H1 (cell line): ENCODE measurements at regions not wholly inside any gene's neighbourhood (a gene's known extent, or its start where the extent isn't known, plus 50 kb on each side); places are given as distances from the start of the nearest gene placed in this dataset.

Source experiments
- EP300 ChIP-seq, 2 experiments: IDR thresholded peaks; 1 replicate in 1 of 2; 2 replicates in 1 of 2; pipeline ENCODE4 v1.6.1; 2011 to 2012; ENCODE audit warnings: low read depth in 2 of 2, low read length in 2 of 2, mild to moderate bottlenecking in 2 of 2, borderline replicate concordance in 1 of 2, inconsistent platforms in 1 of 2, moderate library complexity in 1 of 2
- EZH2 ChIP-seq: fragments of 200-600 bp; sonication (generic); IDR thresholded peaks from 2 replicates; pipeline ENCODE4 v1.7.1; 2012; ENCODE audit warnings: low read depth, mild to moderate bottlenecking, moderate library complexity, low read length, inconsistent platforms; ENCODE audit not compliant: severe bottlenecking
- PHF8 ChIP-seq: fragments of 200-600 bp; sonication (generic); conservative IDR thresholded peaks from 2 replicates; pipeline ENCODE4 v1.7.1; 2012; ENCODE audit warnings: low read depth, mild to moderate bottlenecking, inconsistent platforms, low read length, moderate library complexity
- POLR2A ChIP-seq, 2 experiments: IDR thresholded peaks; 1 replicate in 1 of 2; 2 replicates in 1 of 2; pipeline ENCODE4 v1.6.1; 2011; ENCODE audit warnings: low read depth in 2 of 2, low read length in 2 of 2, mild to moderate bottlenecking in 2 of 2; ENCODE audit errors: control extremely low read depth in 1 of 2
- POLR2AphosphoS5 ChIP-seq: IDR thresholded peaks from 2 replicates; pipeline ENCODE4 v1.6.1; 2011; ENCODE audit warnings: low read depth, low read length
- ZNF274 ChIP-seq: IDR thresholded peaks from 2 replicates; pipeline ENCODE4 v1.7.0; 2012; ENCODE audit warnings: low read length, borderline replicate concordance; ENCODE audit errors: extremely low read depth
- TF ChIP-seq, protein P1 (sequence below), 3 experiments: IDR thresholded peaks; 1 replicate in 2 of 3; 2 replicates in 1 of 3; pipeline versions ENCODE4 v1.5.1 to v1.6.1; 2011; ENCODE audit warnings: low read length in 3 of 3, mild to moderate bottlenecking in 3 of 3, inconsistent platforms in 2 of 3, low read depth in 1 of 3, moderate library complexity in 1 of 3; ENCODE audit not compliant: insufficient read depth in 1 of 3; ENCODE audit errors: control extremely low read depth in 1 of 3
- TF ChIP-seq, protein P2 (sequence below): IDR thresholded peaks from 2 replicates; pipeline ENCODE4 v1.6.1; 2012; ENCODE audit warnings: inconsistent platforms
- TF ChIP-seq, protein P3 (sequence below): IDR thresholded peaks from 2 replicates; pipeline ENCODE4 v1.6.1; 2012; ENCODE audit warnings: low read length, inconsistent platforms

DNA sequence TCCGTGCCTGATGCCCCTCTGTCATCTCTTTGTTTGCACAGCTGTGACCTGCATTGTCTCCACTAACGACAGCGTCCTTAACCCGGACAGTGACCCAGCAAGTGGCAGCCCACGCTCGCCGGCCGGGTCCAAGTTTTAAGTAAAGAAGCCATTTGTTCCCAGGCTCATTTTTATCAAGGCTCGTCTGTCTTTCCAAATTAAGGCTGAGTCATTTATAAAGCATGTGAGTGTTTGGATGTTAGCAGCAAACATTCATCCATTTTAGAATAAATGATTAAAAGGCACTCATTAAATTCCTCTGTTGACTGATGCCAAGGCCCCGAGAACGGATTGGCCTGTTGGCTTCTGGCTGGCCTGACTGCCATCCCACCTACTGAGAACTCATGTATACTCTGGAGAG is 514.5 kb downstream of the NPHP4 start:
- TF ChIP-seq, protein P1, sequence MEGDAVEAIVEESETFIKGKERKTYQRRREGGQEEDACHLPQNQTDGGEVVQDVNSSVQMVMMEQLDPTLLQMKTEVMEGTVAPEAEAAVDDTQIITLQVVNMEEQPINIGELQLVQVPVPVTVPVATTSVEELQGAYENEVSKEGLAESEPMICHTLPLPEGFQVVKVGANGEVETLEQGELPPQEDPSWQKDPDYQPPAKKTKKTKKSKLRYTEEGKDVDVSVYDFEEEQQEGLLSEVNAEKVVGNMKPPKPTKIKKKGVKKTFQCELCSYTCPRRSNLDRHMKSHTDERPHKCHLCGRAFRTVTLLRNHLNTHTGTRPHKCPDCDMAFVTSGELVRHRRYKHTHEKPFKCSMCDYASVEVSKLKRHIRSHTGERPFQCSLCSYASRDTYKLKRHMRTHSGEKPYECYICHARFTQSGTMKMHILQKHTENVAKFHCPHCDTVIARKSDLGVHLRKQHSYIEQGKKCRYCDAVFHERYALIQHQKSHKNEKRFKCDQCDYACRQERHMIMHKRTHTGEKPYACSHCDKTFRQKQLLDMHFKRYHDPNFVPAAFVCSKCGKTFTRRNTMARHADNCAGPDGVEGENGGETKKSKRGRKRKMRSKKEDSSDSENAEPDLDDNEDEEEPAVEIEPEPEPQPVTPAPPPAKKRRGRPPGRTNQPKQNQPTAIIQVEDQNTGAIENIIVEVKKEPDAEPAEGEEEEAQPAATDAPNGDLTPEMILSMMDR (IDR thresholded peaks at IDR 0.05; ENCODE audit: control extremely low read depth in 1 of 3, insufficient read depth in 1 of 3, low read depth in 1 of 3, low read length in 3 of 3), result no peak
- no peak for TF ChIP-seq POLR2A (IDR thresholded peaks at IDR 0.05; ENCODE audit: control extremely low read depth in 1 of 2, low read depth in 2 of 2, low read length in 2 of 2)
- no peak for TF ChIP-seq ZNF274
- no peak for TF ChIP-seq EZH2
- TF ChIP-seq, protein P2, sequence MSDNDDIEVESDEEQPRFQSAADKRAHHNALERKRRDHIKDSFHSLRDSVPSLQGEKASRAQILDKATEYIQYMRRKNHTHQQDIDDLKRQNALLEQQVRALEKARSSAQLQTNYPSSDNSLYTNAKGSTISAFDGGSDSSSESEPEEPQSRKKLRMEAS, result no peak
- no peak for TF ChIP-seq EP300 (IDR thresholded peaks at IDR 0.05; ENCODE audit: borderline replicate concordance in 1 of 2, low read depth in 2 of 2, low read length in 2 of 2)
- TF ChIP-seq PHF8, result no peak
- TF ChIP-seq POLR2AphosphoS5, result no peak
- TF ChIP-seq, protein P3, sequence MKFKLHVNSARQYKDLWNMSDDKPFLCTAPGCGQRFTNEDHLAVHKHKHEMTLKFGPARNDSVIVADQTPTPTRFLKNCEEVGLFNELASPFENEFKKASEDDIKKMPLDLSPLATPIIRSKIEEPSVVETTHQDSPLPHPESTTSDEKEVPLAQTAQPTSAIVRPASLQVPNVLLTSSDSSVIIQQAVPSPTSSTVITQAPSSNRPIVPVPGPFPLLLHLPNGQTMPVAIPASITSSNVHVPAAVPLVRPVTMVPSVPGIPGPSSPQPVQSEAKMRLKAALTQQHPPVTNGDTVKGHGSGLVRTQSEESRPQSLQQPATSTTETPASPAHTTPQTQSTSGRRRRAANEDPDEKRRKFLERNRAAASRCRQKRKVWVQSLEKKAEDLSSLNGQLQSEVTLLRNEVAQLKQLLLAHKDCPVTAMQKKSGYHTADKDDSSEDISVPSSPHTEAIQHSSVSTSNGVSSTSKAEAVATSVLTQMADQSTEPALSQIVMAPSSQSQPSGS, result no peak
